NCI-H1105 (cell line): ENCODE measurements at regions not wholly inside any gene's neighbourhood (a gene's known extent, or its start where the extent isn't known, plus 50 kb on each side); places are given as distances from the start of the nearest gene placed in this dataset.
"Not testable (repeated sequence)": the region's sequence is repeated elsewhere in the genome, so short reads cannot be mapped to it uniquely, and the experiment has no call there.

Experiments
- DNase-seq: peaks from one replicate; lab custom pipeline; 2025; lab: John Stamatoyannopoulos, UW

GRCh38 chr5:18732556-18733479 lies 1098.6 kb downstream of the TAF11L14 start:
- DNase-seq = no peak

GRCh38 chr5:18736051-18736398 lies 1101.8 kb downstream of the TAF11L14 start:
- no peak for DNase-seq

- not testable (repeated sequence) for DNase-seq
Observed at GRCh38 chr5:18736736-18737135, 1102.5 kb downstream of the TAF11L14 start.

DNA sequence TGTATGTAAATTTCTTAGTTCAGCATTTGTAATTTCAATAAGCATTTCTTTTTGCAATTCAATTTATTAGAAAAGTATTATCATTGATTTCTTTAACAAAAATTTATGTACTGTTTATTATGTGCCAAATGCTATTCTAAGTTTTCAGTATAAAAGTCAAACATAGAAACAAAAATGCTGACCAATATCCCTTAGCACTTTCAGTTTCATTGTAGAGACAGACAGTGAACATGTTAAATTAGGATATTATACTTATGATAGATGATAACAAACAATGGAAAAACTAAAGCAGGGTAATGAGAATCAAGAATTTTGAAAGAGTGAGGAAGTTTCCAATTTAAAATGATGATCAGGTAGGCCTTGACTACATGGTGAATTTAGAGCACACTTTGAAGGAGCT lies 1106.0 kb downstream of the TAF11L14 start:
- no peak for DNase-seq

DNA sequence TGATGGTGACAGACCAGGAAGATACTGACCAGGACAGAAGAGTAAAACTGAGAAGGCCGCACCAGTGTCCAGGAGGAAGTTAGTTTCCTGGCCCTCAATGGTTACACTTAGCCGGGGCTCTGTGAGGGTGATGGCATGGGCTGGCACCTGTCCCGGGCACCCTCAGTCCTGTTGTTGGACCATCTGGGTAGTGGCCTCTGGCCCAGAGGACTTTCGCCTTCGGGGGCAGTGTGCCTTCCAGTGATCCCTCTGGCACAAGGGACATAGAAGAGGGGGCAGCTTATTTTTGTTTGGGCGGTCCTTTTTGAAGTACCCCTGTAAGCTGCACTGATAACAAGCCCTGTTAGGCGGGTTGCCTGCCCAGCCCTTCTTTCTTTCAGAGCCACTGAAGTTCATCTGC lies 1108.6 kb downstream of the TAF11L14 start:
- DNase-seq = no peak

- no peak for DNase-seq
Observed at GRCh38 chr5:18744441-18744840, 1110.2 kb downstream of the TAF11L14 start.

- peak; percentile 4 for DNase-seq
Observed at GRCh38 chr5:18745042-18745987, 1111.1 kb downstream of the TAF11L14 start.

DNA sequence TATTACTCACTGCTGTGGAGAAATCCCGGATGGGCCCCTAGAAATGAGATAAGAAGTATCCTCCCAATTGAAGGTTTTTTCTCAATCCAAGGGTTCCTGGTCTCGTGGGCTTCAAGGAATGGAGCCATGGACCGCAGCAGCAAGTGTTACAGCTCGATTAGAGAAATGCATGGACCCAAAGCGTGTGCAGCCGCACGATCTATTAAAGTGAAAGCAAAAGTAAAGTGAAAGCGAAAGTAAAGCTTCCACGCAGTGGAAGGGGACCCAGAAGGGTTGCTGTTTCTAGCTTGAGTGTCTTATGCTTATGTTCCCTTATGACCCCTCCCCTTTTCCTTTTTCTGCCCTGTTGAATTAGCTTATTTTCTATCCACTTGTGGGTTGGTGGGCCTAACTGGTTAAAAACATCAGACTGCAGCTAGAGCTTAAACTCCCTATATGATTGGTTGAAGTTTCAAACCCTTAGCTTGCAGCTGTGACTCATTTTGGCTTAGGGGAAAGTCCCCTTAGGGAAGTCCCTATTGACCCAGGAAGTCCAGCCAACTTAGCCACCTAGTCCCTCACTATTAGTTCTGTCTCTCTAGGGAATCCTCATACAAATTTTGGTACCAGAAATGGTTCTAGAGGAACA lies 1111.8 kb downstream of the TAF11L14 start:
- peak; percentile 52 for DNase-seq

DNA sequence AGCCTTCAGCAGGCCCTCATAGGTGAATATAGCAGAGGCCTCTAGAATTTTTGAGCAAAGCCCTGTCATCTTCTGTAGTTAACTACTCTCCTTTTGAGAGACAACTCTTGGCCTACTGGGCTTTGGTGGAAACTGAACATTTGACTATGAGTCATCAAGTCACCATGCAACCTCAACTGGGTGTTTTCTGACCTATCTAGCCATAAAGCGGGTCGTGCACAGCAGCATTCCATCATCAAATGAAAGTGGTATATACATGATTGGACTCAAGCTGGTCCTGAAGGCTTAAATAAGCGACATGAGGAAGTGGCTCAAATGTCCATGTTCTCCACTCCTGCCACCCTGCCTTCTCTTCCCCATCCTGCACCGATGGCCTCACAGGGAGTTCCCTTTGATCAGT lies 1115.5 kb downstream of the TAF11L14 start:
- no peak for DNase-seq

- DNase-seq = no peak
Observed at GRCh38 chr5:18752317-18752716, 1118.1 kb downstream of the TAF11L14 start.

GRCh38 chr5:18754201-18754600 lies 1119.9 kb downstream of the TAF11L14 start:
- DNase-seq = no peak

- no peak for DNase-seq
Observed at GRCh38 chr5:18761801-18762200, 1127.5 kb downstream of the TAF11L14 start.

DNA sequence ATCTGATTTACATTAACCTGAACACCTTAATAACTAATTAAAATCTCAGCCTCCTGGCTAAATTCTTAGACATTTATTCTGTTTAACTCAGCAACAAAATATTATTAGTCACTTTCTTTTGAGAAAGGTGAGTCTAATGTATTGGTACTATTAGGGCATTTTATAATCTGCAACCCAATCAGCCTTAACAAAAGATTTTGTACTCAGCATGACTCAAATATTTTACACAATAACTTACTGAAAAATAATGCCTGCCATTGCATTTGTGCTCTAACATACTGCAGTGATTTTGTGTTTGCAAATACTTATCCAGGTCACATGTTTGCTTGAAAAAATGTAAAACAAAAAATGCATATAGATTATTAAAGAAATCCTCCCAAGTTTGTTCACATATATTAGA lies 1129.9 kb downstream of the TAF11L14 start:
- no peak for DNase-seq

DNA sequence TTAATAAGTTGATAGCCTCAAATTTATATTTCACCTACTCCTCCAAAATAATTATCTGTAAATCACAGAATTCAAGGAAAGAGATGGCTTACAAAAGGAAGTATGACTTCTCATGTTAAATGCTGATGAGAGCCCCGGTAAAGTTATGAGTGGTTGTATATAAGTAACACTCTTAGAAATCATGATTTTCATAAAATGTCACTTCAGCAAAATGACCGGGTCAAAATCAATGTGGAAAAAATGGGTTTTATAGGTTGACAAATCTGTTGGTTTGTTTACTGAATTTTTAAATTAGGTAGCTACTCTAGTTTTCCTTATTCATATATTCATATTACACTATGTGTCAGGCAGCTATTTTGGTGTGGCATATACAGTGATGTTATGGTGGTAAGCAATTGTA lies 1131.0 kb downstream of the TAF11L14 start:
- no peak for DNase-seq

- no peak for DNase-seq
Observed at GRCh38 chr5:18771097-18771610, 1136.9 kb downstream of the TAF11L14 start.

DNA sequence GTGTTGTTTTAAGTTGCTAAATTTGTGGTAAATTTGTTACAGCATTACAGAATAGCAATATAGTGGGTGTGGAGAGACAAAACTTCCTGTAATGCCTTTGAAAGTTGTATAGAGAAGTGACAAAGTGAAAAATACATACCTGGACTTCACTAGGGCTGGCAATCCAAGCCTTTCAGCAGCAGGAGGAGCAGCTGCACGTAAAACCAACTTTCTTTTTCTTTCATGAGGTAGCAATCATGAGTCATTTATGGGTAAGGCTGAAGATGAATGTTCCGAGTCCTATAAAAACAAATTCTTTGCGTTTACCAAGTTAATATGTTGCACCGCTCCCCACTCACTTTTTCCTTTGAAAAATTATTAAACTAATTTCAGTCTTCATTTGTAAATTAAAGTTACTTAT lies 1138.2 kb downstream of the TAF11L14 start:
- DNase-seq = no peak

- no peak for DNase-seq
Observed at GRCh38 chr5:18778225-18778624, 1144.0 kb downstream of the TAF11L14 start.

- no peak for DNase-seq
Observed at GRCh38 chr5:18789218-18789998, 1155.1 kb downstream of the TAF11L14 start.

DNA sequence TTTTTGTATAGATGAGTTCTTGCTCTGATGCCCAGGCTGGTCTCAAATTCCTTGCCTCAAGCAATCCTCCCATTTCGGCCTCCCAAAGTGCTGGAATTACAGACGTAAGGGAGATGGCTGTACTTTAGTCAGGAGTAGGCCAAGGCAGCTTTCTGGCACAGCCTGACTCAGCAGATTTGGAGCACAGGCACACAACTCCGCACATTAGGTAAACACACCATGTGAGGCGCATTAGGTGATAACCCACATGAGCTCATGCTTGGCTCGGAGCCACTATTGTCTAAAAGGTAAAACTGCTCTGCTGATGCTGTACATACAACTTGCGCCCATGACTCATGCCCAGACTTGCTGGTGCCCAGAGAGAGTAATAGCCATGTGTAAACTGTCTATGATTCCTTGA lies 1157.9 kb downstream of the TAF11L14 start:
- no peak for DNase-seq

DNA sequence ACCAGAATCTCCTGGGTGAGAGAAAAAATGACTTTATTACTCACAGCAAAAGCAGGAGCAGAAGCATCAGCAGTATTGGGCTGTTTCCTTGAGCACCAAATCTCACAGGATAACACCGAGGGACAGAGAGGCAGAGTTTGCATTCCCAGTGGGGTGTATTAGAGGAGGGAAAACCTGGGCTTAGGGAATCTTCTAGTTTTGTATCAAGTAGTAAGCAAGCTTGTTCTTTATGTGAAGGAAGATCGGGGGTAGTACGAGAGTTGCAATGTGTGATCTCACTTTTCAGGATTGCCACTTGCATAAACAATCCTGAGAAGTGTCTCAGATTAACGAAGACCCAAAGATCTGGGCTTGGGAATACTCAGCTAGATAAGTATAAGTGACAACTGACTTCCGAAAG lies 1163.0 kb downstream of the TAF11L14 start:
- no peak for DNase-seq

GRCh38 chr5:18798058-18798457 lies 1163.8 kb downstream of the TAF11L14 start:
- no peak for DNase-seq
